Small intestine (tissue), 7 donors: ENCODE measurements at regions not wholly inside any gene's neighbourhood (a gene's known extent, or its start where the extent isn't known, plus 50 kb on each side); places are given as distances from the start of the nearest gene placed in this dataset.
A peak's percentile ranks its signal among the peaks of the same experiment; 100 is the strongest.

Experiments used
- DNase-seq, 2 donors: peaks; one replicate each; pipeline versions ENCODE4 v3.0.0 to v3.0.0-alpha.2; 2013
- FAIRE-seq: peaks from 2 replicates; lab custom pipeline; 2012; peaks lifted over from hg19 to GRCh38; lab: Jason Lieb, UNC
- H3K27ac ChIP-seq, 3 donors: one replicate each; pipeline ENCODE4 v1.5.1; 2013; ENCODE audit warnings: low read length in 2 of 3, mild to moderate bottlenecking in 2 of 3, control low read depth in 1 of 3, inconsistent platforms in 1 of 3, low read depth in 1 of 3, moderate library complexity in 1 of 3
- H3K27me3 ChIP-seq, 3 donors: one replicate each; pipeline ENCODE4 v1.6.1; 2013; ENCODE audit warnings: low read length in 3 of 3, inconsistent platforms in 1 of 3; ENCODE audit not compliant: control insufficient read depth in 3 of 3, insufficient read depth in 3 of 3
- H3K36me3 ChIP-seq, 3 donors: one replicate each; pipeline ENCODE4 v1.6.1; 2013; ENCODE audit warnings: low read length in 3 of 3, inconsistent platforms in 1 of 3, low read depth in 1 of 3, mild to moderate bottlenecking in 1 of 3, moderate library complexity in 1 of 3; ENCODE audit not compliant: control insufficient read depth in 3 of 3, insufficient read depth in 2 of 3
- H3K4me1 ChIP-seq, 3 donors: one replicate each; pipeline ENCODE4 v1.6.1; 2013; ENCODE audit warnings: low read length in 2 of 3, inconsistent platforms in 1 of 3, low read depth in 1 of 3, mild to moderate bottlenecking in 1 of 3, moderate library complexity in 1 of 3; ENCODE audit not compliant: control insufficient read depth in 3 of 3, insufficient read depth in 2 of 3
- H3K4me3 ChIP-seq, 3 donors: one replicate each; pipeline ENCODE4 v1.5.1; 2013; ENCODE audit warnings: low read length in 3 of 3, control low read depth in 1 of 3, inconsistent platforms in 1 of 3, low read depth in 1 of 3, mild to moderate bottlenecking in 1 of 3, moderate library complexity in 1 of 3
- H3K9me3 ChIP-seq, 2 donors: one replicate each; pipeline ENCODE4 v1.6.1; 2013; ENCODE audit warnings: low read depth in 1 of 2, low read length in 1 of 2; ENCODE audit not compliant: control insufficient read depth in 2 of 2, insufficient read depth in 1 of 2
- WGBS, 3 donors: extraction: QIAGEN DNeasy Blood & Tissue Kit; methylation state at CpG; one replicate each; pipeline ENCODE4 v1.1.7; 2013; 5-methylcytosine and 5-hydroxymethylcytosine counted together
- donor health status: healthy with polysubstance abuse.
- donor health status: control.
- donor health status: control.
- donor health status: Bipolar disorder and iron deficiency.
- donor health status: healthy.

GRCh38 chr5:157914151-157914788 is 55.3 kb upstream of the CLINT1 start:
- no peaks in the 10 kb centered on the region for H3K9me3 ChIP-seq
- peak overlapping the region in 2 of 3 donors; percentile 9 to 64 for H3K27ac ChIP-seq
- H3K36me3 ChIP-seq: no peaks in the 10 kb centered on the region
- peaks cover 13 to 53% (median 16%) of the 10 kb centered on the region in 3 donors for H3K4me1 ChIP-seq
- FAIRE-seq: no peak
- H3K4me3 ChIP-seq: no peak overlapping the region
- H3K27me3 ChIP-seq: no peaks in the 10 kb centered on the region
- peak; percentile 82 to 92 for DNase-seq
- WGBS, 3 donors: 20 to 61% (median 36%) methylated on average over 7 of the region's 7 CpGs

- 33 to 76% (median 58%) methylated on average over 2 of the region's 2 CpGs for WGBS, 3 donors
- H3K4me1 ChIP-seq: peaks cover 10 to 48% (median 16%) of the 10 kb centered on the region in 3 donors
- no peak for FAIRE-seq
Measured at GRCh38 chr5:157913575-157913974, 54.6 kb upstream of the CLINT1 start.

GRCh38 chr5:157912621-157913325 is 53.8 kb upstream of the CLINT1 start:
- Histone ChIP-seq H3K4me3 (no peak overlapping the region), H3K27me3 (no peaks in the 10 kb centered on the region), H3K4me1 (peaks cover 9 to 41% (median 10%) of the 10 kb centered on the region in 3 donors), H3K27ac (peak overlapping the region in 2 of 3 donors; percentile 54 to 90), H3K36me3 (no peaks in the 10 kb centered on the region), H3K9me3 (no peaks in the 10 kb centered on the region)
- FAIRE-seq (no peak), DNase-seq (peak; percentile 61 to 73)
- 18 to 53% (median 34%) methylated on average over 10 of the region's 10 CpGs for WGBS, 3 donors

More at GRCh38 chr5:157913575-157913974, 54.6 kb upstream of the CLINT1 start:
- no peaks in the 10 kb centered on the region for H3K27me3 ChIP-seq
- H3K36me3 ChIP-seq: no peaks in the 10 kb centered on the region
- peak; percentile 13 to 31 for DNase-seq
- H3K9me3 ChIP-seq: no peaks in the 10 kb centered on the region
- H3K27ac ChIP-seq: peak overlapping the region in 2 of 3 donors; percentile 54 to 57
- H3K4me3 ChIP-seq: no peak overlapping the region

- no peak for DNase-seq
- no peak overlapping the region for H3K4me3 ChIP-seq
- H3K9me3 ChIP-seq: no peaks in the 10 kb centered on the region
- 64 to 74% (median 71%) methylated on average over 12 of the region's 12 CpGs for WGBS, 3 donors
- H3K4me1 ChIP-seq: peaks cover 6 to 36% (median 10%) of the 10 kb centered on the region in 3 donors
- FAIRE-seq: no peak
- no peaks in the 10 kb centered on the region for H3K36me3 ChIP-seq
- H3K27ac ChIP-seq: no peak overlapping the region
- no peaks in the 10 kb centered on the region for H3K27me3 ChIP-seq
Measured at GRCh38 chr5:157911568-157911967, 52.6 kb upstream of the CLINT1 start.
